Hematopoietic multipotent progenitor cell treated with erythropoietin and hydrocortisone succinate and interleukin-3 and kit ligand, for 4 days (in vitro differentiated cells): ENCODE measurements at regions not wholly inside any gene's neighbourhood (a gene's known extent, or its start where the extent isn't known, plus 50 kb on each side); places are given as distances from the start of the nearest gene placed in this dataset.

Experiments used
- DNase-seq: peaks from one replicate; pipeline ENCODE4 v3.0.0-alpha.2; 2015

DNA sequence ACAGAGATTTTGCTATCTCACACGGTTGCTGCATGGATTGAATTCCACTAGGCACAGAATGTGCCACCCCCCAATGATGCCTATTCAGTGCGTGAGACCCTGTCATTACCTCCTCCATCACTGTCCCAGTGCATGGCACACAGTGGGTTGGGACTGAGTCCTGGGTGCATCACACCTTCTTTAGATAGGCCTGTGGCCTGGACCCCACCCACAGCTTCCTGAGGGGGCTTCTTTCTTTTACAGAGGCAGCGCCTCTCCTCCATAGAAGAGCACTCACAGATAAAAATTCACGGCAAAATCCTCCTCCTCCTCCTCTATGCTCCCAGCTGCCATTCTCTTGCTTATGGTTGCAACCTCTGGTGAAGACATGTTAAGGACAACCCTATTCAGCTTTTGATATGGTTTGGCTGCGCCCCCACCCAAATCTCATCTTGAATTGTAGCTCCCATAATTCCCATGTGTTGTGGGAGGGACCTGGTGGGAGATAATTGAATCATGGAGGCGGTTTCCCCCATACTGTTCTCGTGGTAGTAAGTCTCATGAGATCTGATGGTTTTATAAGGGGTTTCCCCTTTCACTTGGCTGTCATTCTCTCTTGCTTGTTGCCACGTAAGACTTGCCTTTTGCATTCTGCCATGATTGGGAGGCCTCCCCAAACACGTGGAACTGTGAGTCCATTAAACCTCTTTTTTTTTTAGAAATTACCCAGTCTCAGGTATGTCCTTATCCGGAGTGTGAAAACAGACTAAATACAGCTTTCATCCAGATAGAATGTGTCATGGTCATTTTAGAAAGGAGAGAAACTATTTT is 147.6 kb downstream of the KLF13 start:
- no peak for DNase-seq

DNA sequence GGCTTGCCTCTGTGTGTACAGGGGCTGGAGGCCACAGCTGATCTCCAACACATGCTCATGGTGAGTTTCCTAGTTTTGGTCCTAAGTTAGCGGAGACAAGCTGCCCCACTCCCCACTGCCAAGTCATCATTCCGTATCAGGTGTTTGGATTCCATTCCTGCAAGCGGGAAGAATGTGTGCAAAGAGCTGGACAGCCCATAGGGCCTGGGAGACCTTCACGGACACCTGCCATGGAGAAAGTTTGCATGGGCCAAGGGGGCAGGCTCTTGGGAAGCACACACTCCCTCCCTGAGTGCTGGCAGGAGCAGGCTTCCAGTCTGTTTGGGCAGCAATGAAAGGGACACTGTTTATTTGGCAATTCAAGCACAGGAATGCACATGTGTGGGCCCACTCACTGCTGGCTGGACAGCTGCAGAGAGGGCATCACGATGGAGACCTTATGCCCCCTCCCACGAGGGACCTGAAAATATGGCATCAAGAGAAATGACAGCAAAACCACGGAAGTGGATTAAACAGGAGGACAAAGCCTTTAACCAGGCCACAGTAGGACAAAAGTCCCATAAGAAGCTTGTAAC is 149.7 kb downstream of the KLF13 start:
- DNase-seq: no peak

DNA sequence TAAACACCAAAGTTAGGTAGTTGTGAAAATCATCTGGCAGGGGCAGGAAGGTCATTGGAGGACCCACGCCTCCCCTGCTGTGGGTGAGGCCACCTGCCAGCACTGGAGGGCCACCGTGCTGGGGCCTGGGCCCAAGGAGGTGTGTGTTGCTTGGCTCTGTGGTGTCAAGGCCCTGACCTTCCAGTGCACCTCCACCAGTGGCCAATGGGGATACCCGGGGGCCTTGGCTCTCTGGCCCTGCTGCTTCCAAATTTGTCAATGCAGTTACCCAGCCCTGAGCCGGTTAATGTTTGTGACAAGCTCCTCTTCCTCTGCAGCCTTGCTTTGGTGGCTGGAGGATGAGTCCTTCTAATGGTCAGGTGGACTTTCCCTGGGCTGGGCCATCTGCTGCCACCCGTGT is 150.2 kb downstream of the KLF13 start:
- DNase-seq: no peak

DNA sequence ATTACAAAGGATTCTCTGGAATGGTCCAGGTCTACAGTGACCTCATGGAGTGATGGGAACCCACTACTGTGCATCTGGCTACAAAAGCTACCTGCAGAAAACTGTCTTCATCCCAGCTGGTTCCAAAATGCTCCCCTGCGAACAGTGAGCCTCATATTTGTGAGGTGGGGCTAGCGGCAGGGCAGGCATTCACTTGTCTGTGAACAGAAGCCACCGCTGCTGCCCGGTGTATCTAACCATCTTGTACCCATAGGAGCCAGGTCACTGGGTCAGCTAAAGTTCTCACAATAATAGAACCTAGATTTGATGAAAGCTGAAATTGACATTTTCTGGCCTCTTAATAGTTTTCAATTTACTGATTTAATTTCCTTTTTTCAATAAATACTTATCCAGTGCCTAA is 150.7 kb downstream of the KLF13 start:
- DNase-seq: no peak

DNA sequence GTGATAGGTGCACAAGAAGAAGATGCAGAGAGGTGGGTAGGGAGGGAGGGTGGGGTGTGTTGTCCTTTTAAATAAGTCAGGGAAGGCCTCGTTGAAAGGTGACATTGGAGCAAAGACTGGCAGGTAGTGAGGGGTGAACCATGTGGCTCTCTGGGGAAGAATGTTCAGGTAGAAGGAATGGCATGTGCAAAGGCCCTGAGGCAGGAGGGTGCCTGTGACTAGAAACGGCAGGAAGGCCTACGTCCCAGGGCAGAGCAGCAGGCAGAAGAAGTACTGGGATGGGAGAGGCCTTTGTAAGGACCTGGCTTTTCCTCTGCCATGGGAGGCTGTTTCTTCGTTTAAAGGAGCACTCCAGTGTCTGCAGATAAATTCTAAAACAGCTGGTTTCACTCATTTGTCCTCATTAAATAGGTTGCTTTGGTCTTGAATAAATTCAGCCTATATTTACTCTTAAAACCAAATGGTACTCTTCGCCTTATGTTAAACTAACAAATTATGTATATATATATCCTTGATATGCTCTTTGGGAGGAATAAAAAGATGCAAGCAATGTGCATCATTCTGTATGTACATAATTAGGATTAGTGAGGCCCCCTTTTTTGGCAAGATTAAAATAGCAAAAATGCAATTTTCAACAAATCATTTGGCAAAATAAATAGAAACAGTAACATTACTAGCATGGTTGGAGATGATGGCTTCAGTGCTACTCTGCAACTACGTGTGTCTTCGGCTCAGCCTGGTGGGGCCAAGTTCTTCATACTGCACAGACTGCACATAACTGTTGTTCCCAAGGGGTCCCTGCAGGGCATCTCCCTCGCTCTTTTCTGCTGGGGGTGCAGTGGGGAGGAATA is 151.4 kb downstream of the KLF13 start:
- DNase-seq: no peak

DNA sequence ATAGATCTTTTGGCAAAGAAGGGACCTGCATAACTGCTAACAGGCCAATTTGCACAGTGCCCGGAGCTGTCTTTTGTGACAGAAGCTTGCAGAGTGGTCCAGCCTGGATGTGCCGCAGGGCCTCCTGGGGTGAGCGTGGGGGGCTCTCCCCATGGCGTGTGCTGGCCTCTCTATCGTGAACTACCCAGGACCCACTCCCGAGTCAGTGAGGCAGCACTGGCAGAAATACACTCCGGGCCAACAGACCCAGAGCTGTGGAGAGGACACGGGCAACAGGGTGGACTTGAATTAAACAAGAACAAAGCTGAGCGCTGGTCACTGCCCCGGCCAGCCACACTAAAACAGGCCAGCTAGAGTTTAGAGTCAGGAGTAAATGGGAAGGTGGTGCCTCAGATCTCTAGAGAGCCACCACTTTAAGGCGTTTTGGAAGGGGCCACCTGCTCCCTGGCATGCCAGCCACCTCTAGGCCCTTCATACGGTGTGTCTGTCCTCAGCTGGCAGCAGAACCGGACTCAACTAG is 152.1 kb downstream of the KLF13 start:
- no peak for DNase-seq

DNA sequence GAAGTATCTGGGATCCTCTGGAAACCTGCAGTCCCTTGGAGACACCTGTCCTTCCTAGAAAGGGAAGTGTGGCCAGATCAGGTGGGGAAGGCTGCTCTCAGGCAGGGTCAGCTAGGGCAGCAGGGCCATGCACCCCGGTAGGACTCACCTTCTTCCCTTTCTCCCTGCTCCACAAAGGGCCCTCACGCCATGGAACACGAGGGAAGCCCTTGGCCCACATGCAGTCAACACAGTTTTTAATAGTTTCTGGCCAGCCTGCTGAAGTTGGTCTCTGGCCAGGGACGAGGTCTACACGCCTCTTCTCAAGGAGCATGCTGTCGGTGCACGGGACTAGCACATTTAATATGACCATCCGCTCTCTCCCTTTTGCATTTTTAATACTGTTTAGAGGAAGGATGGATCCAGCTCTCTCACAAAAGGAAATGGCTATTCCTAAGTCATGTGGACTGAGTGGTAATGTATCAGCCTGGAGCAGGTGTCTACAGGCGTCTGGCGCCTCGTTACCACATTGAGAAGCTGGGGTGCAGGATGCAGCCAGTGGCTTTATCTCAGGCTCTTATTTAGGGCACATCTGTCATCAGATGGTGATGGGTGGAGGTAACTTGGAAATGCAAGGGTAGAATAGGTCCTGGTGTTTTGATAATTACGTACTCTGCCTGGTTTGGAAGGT is 153.9 kb downstream of the KLF13 start:
- peak; percentile 39 for DNase-seq

DNA sequence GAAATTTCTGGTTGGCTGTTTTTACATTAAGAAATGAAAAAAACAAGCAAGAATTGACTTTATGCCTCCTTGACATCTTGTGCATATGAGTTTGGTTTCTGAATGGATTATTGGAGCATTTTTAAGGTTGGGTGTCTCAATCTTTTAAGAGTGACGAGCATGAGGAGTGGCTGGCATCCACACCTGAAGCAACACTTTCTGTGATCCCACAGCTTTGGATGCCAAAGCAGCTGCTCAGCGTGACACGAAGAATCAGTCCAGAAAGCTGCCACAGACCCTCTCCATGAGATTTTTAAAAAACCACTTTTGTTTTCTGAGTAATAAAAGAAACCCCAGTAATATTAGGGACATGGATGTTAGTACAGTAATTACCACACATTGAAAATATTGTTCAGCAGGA is 154.5 kb downstream of the KLF13 start:
- DNase-seq: no peak

DNA sequence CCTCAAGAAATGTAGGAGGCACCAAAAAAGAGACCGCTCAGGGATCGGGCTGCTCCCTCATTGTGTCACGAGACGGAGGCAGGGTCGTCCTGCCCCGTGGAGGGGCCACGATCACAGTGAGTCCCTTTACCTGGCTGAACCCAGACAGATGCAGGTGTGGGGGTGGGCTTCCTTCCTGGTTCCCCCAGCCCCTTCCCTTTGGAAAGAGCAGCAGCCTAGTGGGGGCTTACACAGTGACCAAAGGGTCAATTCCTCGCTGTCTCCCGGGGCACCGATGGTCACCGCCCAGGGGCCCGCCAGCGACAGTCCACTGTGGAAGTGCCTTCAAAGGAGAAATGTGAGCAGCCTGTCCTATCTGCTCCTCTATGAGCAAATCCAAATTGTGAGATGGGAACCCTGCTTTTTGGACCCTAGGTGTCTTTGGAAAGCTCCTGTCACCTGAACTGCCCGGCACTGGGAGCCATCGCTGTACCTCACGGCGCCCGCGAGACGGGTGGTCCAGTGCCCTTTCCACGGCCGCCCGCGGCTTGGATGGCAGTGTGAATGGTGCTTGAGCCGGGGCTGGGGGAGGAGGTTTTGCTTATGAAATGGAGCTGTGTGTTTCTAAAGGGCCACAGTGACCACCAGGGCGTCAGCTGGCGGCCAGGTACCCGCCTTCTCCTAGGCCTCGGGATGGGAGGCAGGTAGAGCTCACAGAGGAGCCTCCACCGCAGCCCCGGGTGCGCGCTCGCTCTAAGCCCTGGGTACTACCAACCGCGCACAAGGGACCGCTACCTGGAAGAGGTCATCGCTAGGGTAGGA is 155.7 kb downstream of the KLF13 start:
- DNase-seq: no peak

DNA sequence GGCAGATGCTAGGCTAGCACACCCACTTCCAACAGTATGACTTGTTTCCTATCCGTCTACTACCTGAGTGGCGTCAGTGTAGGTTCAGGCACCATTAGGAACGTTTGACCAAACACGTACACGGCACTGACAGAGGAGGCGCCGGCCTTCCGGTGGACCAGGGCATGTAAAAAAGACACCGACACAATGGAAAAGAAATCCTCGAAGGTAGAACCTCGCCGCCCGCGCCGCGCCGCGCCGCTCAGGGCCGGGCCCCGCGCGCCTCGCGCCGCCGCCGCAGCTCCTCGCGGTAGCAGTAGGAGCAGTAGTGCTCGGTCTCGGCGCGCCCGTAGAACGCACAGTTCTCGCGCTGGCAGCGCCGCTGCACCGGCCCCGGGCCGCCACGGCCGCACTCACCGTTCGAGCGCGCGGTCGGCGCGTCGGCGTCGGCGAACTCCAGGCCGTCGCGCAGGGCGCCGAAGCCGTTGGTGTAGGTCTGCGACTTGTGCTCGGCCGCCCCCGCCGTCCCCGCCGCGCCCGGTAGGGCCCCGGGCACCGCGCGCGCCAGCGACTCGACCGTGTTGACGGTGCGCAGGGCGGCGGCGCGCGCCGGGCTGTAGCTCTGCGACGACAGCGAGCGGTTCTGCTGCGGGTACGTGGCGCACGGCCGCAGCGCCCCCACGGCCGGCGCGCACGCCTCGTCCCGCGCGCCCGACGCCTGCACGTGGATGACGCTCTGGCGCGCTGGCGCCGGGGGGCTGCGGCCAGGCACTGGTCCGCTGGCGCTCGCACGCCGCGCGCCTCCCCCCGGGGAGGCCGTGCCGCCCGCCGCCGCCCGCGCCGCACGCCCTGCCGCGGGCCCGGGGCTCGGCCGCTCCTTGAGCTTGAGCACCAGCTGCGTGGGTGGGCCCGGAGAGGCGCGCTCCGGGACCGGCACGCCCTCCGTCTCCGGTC is 156.7 kb downstream of the KLF13 start:
- DNase-seq: peak; percentile 48

DNA sequence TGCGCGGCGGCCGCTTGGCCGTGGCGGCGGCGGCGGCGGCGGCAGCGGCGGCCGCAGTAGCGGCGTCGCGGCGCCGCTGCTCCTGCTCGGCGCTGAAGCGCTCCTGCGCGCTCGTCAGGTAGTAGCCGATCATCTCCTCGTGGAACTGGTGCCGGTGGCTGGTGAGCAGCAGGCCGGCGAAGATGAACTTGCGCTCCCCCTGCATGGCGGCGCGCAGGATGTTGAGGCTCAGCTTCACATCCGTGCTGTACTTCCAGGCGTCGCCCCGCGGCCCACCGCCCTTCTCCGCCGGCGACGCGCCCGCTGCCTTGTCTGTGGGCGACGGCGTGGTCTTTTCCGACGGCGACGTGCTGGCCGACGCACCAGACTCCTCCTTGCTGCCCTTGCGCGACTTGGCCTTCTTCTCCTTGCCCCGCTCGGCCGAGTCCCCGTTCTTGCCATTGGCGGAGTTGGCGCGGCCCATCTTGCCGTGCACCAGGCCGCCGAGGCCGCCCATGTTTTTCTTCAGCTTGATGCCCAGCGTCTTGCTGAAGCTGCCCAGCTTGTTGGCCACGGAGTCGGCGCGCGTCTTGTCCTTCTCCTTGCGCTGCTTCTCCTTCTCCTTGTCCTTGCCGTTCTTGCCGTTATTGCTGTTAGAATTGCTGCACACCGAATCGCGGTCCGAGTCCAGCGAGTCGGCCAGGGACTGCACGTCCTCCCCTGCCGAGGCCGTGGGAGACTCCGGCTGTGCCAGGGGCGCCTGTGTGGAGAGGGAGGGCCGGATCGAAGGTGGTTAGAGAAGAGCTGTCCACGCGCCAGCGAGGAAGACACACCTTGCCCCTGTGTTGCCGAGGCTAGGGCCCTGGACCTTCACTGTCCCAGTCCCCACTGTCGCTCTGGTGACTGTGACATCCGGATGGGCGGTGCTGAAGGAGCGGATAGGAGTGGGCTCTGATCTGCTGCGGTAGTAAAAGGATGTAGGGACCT is 157.6 kb downstream of the KLF13 start:
- DNase-seq: peak; percentile 39

DNA sequence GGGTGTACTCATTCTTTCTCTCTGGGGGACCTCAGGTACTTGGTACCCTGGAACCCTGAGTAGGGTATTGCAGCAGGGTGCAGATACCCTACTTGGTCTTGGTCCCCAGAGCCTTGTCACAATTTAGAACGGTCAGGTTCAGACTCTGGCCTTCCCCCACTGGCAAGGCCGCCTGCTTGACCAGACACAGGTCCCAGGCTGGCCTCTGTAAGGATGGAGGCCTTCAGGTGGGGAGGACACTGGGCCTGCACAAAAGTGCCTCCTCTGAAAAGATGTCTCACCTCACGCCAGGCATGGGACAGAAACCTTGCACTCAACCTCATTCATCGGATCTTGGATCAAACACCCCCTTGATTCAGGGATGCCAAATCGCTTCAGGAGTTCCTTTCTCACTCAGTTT is 158.4 kb downstream of the KLF13 start:
- DNase-seq: no peak

DNA sequence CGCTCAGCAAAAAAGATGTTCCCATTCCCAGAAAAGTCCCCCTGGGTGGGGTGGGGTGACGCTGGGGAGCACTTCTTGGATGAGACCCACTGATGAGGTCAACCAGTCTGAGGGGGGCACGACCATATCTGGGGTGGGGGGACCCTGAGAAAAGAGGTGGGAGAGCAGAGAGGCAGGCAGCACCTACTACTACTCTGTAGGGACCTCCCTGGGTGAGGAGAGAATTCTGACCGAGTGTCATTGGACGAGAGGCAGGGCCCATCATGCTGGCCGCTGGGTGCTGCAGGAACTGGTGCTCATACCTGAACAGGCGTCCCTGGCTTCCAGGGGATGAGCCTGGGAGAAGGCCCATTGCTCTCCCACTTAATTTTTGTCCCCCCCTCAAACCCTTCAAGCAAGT is 158.8 kb downstream of the KLF13 start:
- DNase-seq: no peak

DNA sequence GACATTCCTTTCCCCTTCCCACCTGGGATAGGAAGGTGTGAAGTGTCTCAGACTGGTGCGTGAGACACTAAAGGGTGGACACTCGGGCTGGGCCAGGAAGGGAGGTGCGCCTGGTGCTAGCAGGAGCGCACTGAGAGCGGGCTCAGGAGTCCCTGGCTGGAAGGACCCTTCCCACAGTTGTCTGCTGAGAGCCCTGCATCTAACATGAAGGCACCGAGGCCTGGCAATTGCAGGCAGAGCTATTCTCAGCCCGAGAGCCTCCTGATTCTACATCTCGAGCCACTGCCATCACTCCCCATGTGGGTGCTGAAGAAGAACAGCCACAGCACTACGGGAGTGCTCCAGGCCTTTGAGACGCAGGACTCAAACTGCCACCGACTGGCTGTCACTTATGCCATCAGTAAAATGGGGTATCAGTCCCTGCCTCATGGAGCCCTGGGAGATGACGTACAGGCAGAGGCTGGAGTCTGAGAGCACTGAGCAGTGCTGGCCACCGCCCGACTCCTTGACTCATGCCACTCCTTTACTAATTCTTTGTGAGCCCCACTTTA is 159.4 kb downstream of the KLF13 start:
- DNase-seq: peak; percentile 16

DNA sequence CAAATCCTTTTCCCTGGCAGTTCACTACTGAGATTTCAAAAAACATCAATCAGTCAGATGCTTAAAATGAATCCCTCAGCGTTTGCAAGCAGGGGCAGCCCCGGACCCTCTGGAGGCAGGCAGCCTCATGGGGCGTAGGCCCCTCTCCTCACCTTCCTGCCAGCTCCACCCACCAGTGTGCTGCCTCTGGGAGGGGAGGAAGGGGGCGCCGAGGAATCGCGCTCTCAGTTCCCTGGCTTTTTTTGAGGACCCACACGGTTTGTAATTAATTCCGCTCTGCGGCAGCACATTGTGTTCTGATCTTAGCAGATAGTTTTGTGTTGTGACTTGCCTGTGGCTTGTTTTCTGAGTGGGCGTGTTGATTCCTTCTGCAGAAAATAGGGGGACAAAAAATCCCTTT is 159.9 kb downstream of the KLF13 start:
- DNase-seq: no peak

DNA sequence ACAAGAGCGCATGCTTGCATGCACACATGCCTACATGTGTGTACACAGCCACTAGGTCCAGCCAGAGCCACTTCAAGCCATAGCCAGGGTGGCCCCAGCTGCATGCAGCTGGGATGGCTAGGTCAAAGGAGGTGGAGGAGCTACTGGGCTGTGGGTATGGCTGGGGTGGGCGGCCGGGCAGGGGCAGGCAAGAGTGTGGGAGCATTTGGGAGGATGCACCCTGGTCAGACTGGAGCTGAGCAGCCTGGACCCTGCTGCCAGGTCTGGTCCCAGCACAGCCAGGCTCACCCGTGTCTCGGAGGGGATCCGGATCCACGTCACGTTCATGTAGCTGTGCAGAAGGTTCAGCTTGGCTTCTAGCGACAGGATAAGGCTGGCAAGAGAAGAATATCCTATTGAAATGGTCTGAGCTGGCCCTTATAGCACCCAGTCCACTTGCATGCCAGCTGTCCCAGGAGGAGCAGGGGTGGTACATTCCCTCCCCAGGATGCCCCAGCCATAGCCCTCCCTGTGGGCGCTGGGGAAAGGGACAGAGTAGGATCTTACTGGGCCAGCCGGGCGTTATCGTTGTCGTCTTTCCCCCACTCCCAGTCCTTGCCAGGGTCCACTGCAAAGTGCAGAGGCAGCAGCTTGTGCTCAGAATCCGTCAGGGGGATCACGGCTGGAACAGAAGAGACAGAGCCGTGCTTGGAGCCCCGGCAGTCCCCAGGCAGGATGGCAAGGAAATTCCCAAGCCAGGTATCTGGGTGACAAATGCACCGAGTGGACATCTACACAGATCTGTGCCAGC is 160.5 kb downstream of the KLF13 start:
- no peak for DNase-seq

DNA sequence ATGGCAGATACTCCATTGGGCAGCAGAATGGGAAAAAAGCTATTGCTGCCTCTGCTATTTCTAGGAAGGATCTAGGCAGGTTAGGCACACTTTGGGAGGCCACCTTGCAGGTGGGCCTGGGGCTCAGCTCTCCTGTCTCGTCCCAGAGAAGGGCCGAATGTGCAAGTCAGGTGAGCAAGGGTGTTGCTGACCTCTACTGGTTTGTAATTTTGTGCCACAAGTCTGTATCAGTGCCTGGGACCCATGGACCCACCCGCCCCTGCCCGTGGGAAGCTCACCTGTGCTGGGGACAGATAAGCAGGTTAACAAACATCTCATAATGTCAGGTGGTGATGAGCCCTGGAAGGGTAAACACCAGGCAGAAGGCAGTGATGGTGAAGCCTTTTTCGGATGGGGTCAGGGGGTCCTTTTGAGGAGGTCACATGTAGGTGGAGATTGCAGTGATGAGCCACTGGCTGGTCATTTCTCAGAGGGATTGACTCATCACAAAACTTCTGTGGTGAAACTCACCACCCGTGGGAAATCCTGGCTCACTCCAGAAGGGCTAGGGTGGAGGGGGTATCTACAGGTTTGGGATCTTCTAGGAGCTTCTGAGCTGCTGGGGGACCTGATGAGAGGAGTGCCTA is 161.3 kb downstream of the KLF13 start:
- DNase-seq: no peak
